HL-60 (cell line): ENCODE measurements at regions not wholly inside any gene's neighbourhood (a gene's known extent, or its start where the extent isn't known, plus 50 kb on each side); places are given as distances from the start of the nearest gene placed in this dataset.

Experiments
- CTCF ChIP-seq: IDR thresholded peaks from one replicate; pipeline ENCODE4 v1.5.1; 2011; ENCODE audit warnings: low read length, control low read depth, inconsistent platforms; ENCODE audit not compliant: insufficient read depth
- GABPA ChIP-seq: IDR thresholded peaks from 2 replicates; pipeline ENCODE4 v1.6.1; 2012; ENCODE audit warnings: low read depth
- TF ChIP-seq, protein P1 (sequence below): IDR thresholded peaks from 2 replicates; pipeline ENCODE4 v1.6.1; 2012; ENCODE audit warnings: low read depth; ENCODE audit not compliant: insufficient replicate concordance

GRCh38 chr3:188976407-188976806 is 195.4 kb upstream of the TPRG1 start:
- TF ChIP-seq GABPA (no peak), CTCF (no peak)
- TF ChIP-seq, protein P1, sequence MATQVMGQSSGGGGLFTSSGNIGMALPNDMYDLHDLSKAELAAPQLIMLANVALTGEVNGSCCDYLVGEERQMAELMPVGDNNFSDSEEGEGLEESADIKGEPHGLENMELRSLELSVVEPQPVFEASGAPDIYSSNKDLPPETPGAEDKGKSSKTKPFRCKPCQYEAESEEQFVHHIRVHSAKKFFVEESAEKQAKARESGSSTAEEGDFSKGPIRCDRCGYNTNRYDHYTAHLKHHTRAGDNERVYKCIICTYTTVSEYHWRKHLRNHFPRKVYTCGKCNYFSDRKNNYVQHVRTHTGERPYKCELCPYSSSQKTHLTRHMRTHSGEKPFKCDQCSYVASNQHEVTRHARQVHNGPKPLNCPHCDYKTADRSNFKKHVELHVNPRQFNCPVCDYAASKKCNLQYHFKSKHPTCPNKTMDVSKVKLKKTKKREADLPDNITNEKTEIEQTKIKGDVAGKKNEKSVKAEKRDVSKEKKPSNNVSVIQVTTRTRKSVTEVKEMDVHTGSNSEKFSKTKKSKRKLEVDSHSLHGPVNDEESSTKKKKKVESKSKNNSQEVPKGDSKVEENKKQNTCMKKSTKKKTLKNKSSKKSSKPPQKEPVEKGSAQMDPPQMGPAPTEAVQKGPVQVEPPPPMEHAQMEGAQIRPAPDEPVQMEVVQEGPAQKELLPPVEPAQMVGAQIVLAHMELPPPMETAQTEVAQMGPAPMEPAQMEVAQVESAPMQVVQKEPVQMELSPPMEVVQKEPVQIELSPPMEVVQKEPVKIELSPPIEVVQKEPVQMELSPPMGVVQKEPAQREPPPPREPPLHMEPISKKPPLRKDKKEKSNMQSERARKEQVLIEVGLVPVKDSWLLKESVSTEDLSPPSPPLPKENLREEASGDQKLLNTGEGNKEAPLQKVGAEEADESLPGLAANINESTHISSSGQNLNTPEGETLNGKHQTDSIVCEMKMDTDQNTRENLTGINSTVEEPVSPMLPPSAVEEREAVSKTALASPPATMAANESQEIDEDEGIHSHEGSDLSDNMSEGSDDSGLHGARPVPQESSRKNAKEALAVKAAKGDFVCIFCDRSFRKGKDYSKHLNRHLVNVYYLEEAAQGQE = no peak
